ENCODE measurements at regions not wholly inside any gene's neighbourhood (a gene's known extent, or its start where the extent isn't known, plus 50 kb on each side); places are given as distances from the start of the nearest gene placed in this dataset.

DNA sequence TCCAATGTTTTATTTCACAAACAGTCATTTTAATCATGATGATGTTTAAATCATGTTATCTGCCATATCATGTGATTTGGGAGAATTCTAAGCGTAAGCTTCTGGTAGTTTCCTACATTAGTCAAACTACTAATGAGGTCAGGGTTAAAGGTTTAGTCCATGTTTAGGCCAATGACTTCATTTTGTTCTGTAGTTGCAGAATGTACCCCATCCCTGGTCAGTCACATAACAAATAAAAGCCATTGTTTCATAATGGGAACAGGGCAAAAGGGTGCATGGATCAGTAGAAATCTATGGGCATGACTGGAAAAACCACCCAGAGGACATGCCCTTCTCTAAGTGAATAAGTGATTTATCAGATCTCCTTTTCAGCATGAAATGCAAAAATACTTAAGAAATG lies 138.4 kb upstream of the ABCB5 start:
- H3K4me1 Mint-ChIP-seq (ENCODE audit: unreplicated experiment) = no peaks in the 10 kb centered on the region
- no peak for DNase-seq (ENCODE audit: extremely low spot score, unreplicated experiment)
- no peak overlapping the region for H3K4me3 Mint-ChIP-seq (ENCODE audit: unreplicated experiment)
- no peaks in the 10 kb centered on the region for H3K9me3 Mint-ChIP-seq (ENCODE audit: unreplicated experiment)
- no peak overlapping the region for H3K27ac Mint-ChIP-seq (ENCODE audit: unreplicated experiment)
- H3K36me3 Mint-ChIP-seq (ENCODE audit: unreplicated experiment) = no peaks in the 10 kb centered on the region
- H3K27me3 Mint-ChIP-seq (ENCODE audit: unreplicated experiment) = peaks cover 2% of the 10 kb centered on the region
- TF ChIP-seq CTCF (IDR thresholded peaks at IDR 0.05) = no peak

- H3K4me1 Mint-ChIP-seq (ENCODE audit: unreplicated experiment) = no peaks in the 10 kb centered on the region
- no peak overlapping the region for H3K4me3 Mint-ChIP-seq (ENCODE audit: unreplicated experiment)
- TF ChIP-seq CTCF (IDR thresholded peaks at IDR 0.05) = no peak
- H3K27me3 Mint-ChIP-seq (ENCODE audit: unreplicated experiment) = peaks cover 2% of the 10 kb centered on the region
- no peak overlapping the region for H3K27ac Mint-ChIP-seq (ENCODE audit: unreplicated experiment)
- H3K36me3 Mint-ChIP-seq (ENCODE audit: unreplicated experiment) = no peaks in the 10 kb centered on the region
- no peak for DNase-seq (ENCODE audit: extremely low spot score, unreplicated experiment)
- H3K9me3 Mint-ChIP-seq (ENCODE audit: unreplicated experiment) = no peaks in the 10 kb centered on the region
Measured at GRCh38 chr7:20479706-20480105, 135.8 kb upstream of the ABCB5 start.

GRCh38 chr7:20482071-20482470 lies 133.4 kb upstream of the ABCB5 start:
- DNase-seq (ENCODE audit: extremely low spot score, unreplicated experiment) = no peak
- TF ChIP-seq CTCF (IDR thresholded peaks at IDR 0.05) = no peak
- H3K4me1 Mint-ChIP-seq (ENCODE audit: unreplicated experiment) = no peaks in the 10 kb centered on the region
- no peaks in the 10 kb centered on the region for H3K36me3 Mint-ChIP-seq (ENCODE audit: unreplicated experiment)
- no peaks in the 10 kb centered on the region for H3K9me3 Mint-ChIP-seq (ENCODE audit: unreplicated experiment)
- no peaks in the 10 kb centered on the region for H3K27me3 Mint-ChIP-seq (ENCODE audit: unreplicated experiment)
- H3K27ac Mint-ChIP-seq (ENCODE audit: unreplicated experiment) = no peak overlapping the region
- no peak overlapping the region for H3K4me3 Mint-ChIP-seq (ENCODE audit: unreplicated experiment)

DNA sequence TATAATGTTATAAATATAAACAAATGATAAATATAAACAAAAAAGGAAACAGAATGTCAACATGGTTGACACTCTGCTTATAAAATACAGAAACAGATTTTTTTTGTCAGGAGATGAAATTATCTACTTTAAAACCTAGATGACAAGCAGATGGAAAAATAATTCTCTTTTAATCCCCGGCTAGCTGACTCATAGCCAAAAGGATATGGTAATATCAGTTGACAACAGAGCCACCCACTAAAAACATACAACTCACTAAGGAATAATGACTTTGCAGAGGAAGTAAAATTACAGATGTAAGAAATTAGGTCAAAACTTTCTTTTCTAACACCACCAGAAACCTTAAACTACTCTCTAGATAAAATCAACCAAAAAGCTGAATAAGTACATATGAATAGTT lies 131.1 kb upstream of the ABCB5 start:
- TF ChIP-seq CTCF (IDR thresholded peaks at IDR 0.05) = no peak
- Mint-ChIP-seq H3K36me3 (ENCODE audit: unreplicated experiment) (no peaks in the 10 kb centered on the region), H3K4me3 (ENCODE audit: unreplicated experiment) (no peak overlapping the region), H3K9me3 (ENCODE audit: unreplicated experiment) (peaks cover 17% of the 10 kb centered on the region), H3K27me3 (ENCODE audit: unreplicated experiment) (no peaks in the 10 kb centered on the region), H3K27ac (ENCODE audit: unreplicated experiment) (no peak overlapping the region), H3K4me1 (ENCODE audit: unreplicated experiment) (no peaks in the 10 kb centered on the region)
- DNase-seq (ENCODE audit: extremely low spot score, unreplicated experiment) = no peak

GRCh38 chr7:20488850-20489249 lies 126.6 kb upstream of the ABCB5 start:
- H3K4me3 Mint-ChIP-seq (ENCODE audit: unreplicated experiment) = no peak overlapping the region
- no peak for TF ChIP-seq CTCF (IDR thresholded peaks at IDR 0.05)
- H3K9me3 Mint-ChIP-seq (ENCODE audit: unreplicated experiment) = peaks cover 25% of the 10 kb centered on the region
- no peak overlapping the region for H3K27ac Mint-ChIP-seq (ENCODE audit: unreplicated experiment)
- H3K27me3 Mint-ChIP-seq (ENCODE audit: unreplicated experiment) = no peaks in the 10 kb centered on the region
- no peaks in the 10 kb centered on the region for H3K36me3 Mint-ChIP-seq (ENCODE audit: unreplicated experiment)
- DNase-seq (ENCODE audit: extremely low spot score, unreplicated experiment) = no peak
- no peaks in the 10 kb centered on the region for H3K4me1 Mint-ChIP-seq (ENCODE audit: unreplicated experiment)

Data from osteocyte (in vitro differentiated cells).